ENCODE measurements at regions not wholly inside any gene's neighbourhood (a gene's known extent, or its start where the extent isn't known, plus 50 kb on each side); places are given as distances from the start of the nearest gene placed in this dataset.

GRCh38 chr12:107468182-107468581, 217.4 kb upstream of the PWP1 start:
- no peaks in the 10 kb centered on the region for H3F3A ChIP-seq (ENCODE audit: insufficient read depth)
- no peaks in the 10 kb centered on the region for H3K4me1 ChIP-seq (ENCODE audit: insufficient read depth)
- H3K36me3 ChIP-seq (ENCODE audit: low read depth): no peaks in the 10 kb centered on the region
- no peak overlapping the region for H3K9ac ChIP-seq
- H3K27ac ChIP-seq: no peak overlapping the region
- no peak overlapping the region for H3K4me3 ChIP-seq
- no peak overlapping the region for H3K4me2 ChIP-seq (ENCODE audit: unreplicated experiment)
- 68 to 75% methylated on average over 4 of the region's 4 CpGs for WGBS, 2 experiments (ENCODE audit: low coverage in 1 of 2, low lambda C conversion rate in 2 of 2, missing lambda C conversion rate in 2 of 2)
- H3K9me2 ChIP-seq (ENCODE audit: insufficient read depth): no peaks in the 10 kb centered on the region
- in situ Hi-C loops (cut with MboI): no loop called here
- no peak overlapping the region for H2AFZ ChIP-seq
- no peaks in the 10 kb centered on the region for H3K27me3 ChIP-seq (replicated peaks; ENCODE audit: insufficient read depth)
- no peaks in the 10 kb centered on the region for H3K79me2 ChIP-seq (ENCODE audit: insufficient read depth)
- no peak for DNase-seq
- no peaks in the 10 kb centered on the region for H4K20me1 ChIP-seq (ENCODE audit: insufficient read depth)
- no peaks in the 10 kb centered on the region for H3K9me3 ChIP-seq (ENCODE audit: low read depth)
- no peak for TF ChIP-seq EZH2 (IDR thresholded peaks at IDR 0.05; ENCODE audit: insufficient read depth, poor library complexity, severe bottlenecking)
- TF ChIP-seq EZH2phosphoT487 (IDR thresholded peaks at IDR 0.05; ENCODE audit: insufficient read depth, low read depth): no peak

GRCh38 chr12:107469011-107469410, 216.6 kb upstream of the PWP1 start:
- H4K20me1 ChIP-seq (ENCODE audit: insufficient read depth): no peaks in the 10 kb centered on the region
- no peaks in the 10 kb centered on the region for H3K79me2 ChIP-seq (ENCODE audit: insufficient read depth)
- in situ Hi-C loops (cut with MboI): no loop called here
- no peak for DNase-seq
- H3K9me2 ChIP-seq (ENCODE audit: insufficient read depth): no peaks in the 10 kb centered on the region
- no peaks in the 10 kb centered on the region for H3K27me3 ChIP-seq (replicated peaks; ENCODE audit: insufficient read depth)
- H3K27ac ChIP-seq: no peak overlapping the region
- no peak for TF ChIP-seq EZH2 (IDR thresholded peaks at IDR 0.05; ENCODE audit: insufficient read depth, poor library complexity, severe bottlenecking)
- no peak for TF ChIP-seq EZH2phosphoT487 (IDR thresholded peaks at IDR 0.05; ENCODE audit: insufficient read depth, low read depth)
- H3F3A ChIP-seq (ENCODE audit: insufficient read depth): no peaks in the 10 kb centered on the region
- 73 to 77% methylated on average over 4 of the region's 4 CpGs for WGBS, 2 experiments (ENCODE audit: low coverage in 1 of 2, low lambda C conversion rate in 2 of 2, missing lambda C conversion rate in 2 of 2)
- H3K9ac ChIP-seq: no peak overlapping the region
- H3K4me3 ChIP-seq: no peak overlapping the region
- no peaks in the 10 kb centered on the region for H3K9me3 ChIP-seq (ENCODE audit: low read depth)
- no peak overlapping the region for H3K4me2 ChIP-seq (ENCODE audit: unreplicated experiment)
- no peaks in the 10 kb centered on the region for H3K36me3 ChIP-seq (ENCODE audit: low read depth)
- H3K4me1 ChIP-seq (ENCODE audit: insufficient read depth): no peaks in the 10 kb centered on the region
- no peak overlapping the region for H2AFZ ChIP-seq

- Histone ChIP-seq H3K9me2 (ENCODE audit: insufficient read depth) (no peaks in the 10 kb centered on the region), H3K4me3 (no peak overlapping the region), H3K36me3 (ENCODE audit: low read depth) (no peaks in the 10 kb centered on the region), H3K9ac (no peak overlapping the region), H3K4me2 (ENCODE audit: unreplicated experiment) (no peak overlapping the region), H3F3A (ENCODE audit: insufficient read depth) (no peaks in the 10 kb centered on the region), H2AFZ (no peak overlapping the region), H4K20me1 (ENCODE audit: insufficient read depth) (no peaks in the 10 kb centered on the region), H3K4me1 (ENCODE audit: insufficient read depth) (no peaks in the 10 kb centered on the region), H3K79me2 (ENCODE audit: insufficient read depth) (no peaks in the 10 kb centered on the region), H3K9me3 (ENCODE audit: low read depth) (no peaks in the 10 kb centered on the region), H3K27me3 (replicated peaks; ENCODE audit: insufficient read depth) (no peaks in the 10 kb centered on the region), H3K27ac (no peak overlapping the region)
- TF ChIP-seq EZH2phosphoT487 (IDR thresholded peaks at IDR 0.05; ENCODE audit: insufficient read depth, low read depth) (no peak), EZH2 (IDR thresholded peaks at IDR 0.05; ENCODE audit: insufficient read depth, poor library complexity, severe bottlenecking) (no peak)
- 64 to 67% methylated on average over 8 of the region's 8 CpGs for WGBS, 2 experiments (ENCODE audit: low coverage in 1 of 2, low lambda C conversion rate in 2 of 2, missing lambda C conversion rate in 2 of 2)
- DNase-seq: no peak
- in situ Hi-C loops (cut with MboI): no loop called here
Observed at GRCh38 chr12:107470645-107471044, 215.0 kb upstream of the PWP1 start.

- Histone ChIP-seq H3K36me3 (ENCODE audit: low read depth) (no peaks in the 10 kb centered on the region), H2AFZ (no peak overlapping the region), H3K4me3 (no peak overlapping the region), H3K4me1 (ENCODE audit: insufficient read depth) (no peaks in the 10 kb centered on the region), H3K9ac (no peak overlapping the region), H3K27me3 (replicated peaks; ENCODE audit: insufficient read depth) (no peaks in the 10 kb centered on the region), H4K20me1 (ENCODE audit: insufficient read depth) (no peaks in the 10 kb centered on the region), H3K9me2 (ENCODE audit: insufficient read depth) (no peaks in the 10 kb centered on the region), H3K9me3 (ENCODE audit: low read depth) (no peaks in the 10 kb centered on the region), H3F3A (ENCODE audit: insufficient read depth) (no peaks in the 10 kb centered on the region), H3K79me2 (ENCODE audit: insufficient read depth) (no peaks in the 10 kb centered on the region), H3K27ac (no peak overlapping the region), H3K4me2 (ENCODE audit: unreplicated experiment) (no peak overlapping the region)
- no peak for DNase-seq
- no peak for TF ChIP-seq EZH2 (IDR thresholded peaks at IDR 0.05; ENCODE audit: insufficient read depth, poor library complexity, severe bottlenecking)
- TF ChIP-seq EZH2phosphoT487 (IDR thresholded peaks at IDR 0.05; ENCODE audit: insufficient read depth, low read depth): no peak
- in situ Hi-C loops (cut with MboI): no loop called here
- WGBS, 2 experiments (ENCODE audit: low coverage in 1 of 2, low lambda C conversion rate in 2 of 2, missing lambda C conversion rate in 2 of 2): 93% methylated on average over 6 of the region's 6 CpGs
Observed at GRCh38 chr12:107472308-107472707, 213.3 kb upstream of the PWP1 start.

GRCh38 chr12:107474099-107474498, 211.5 kb upstream of the PWP1 start:
- H3K9me3 ChIP-seq (ENCODE audit: low read depth): no peaks in the 10 kb centered on the region
- no peak for DNase-seq
- no peaks in the 10 kb centered on the region for H3K4me1 ChIP-seq (ENCODE audit: insufficient read depth)
- H3F3A ChIP-seq (ENCODE audit: insufficient read depth): no peaks in the 10 kb centered on the region
- H3K9ac ChIP-seq: no peak overlapping the region
- H3K79me2 ChIP-seq (ENCODE audit: insufficient read depth): no peaks in the 10 kb centered on the region
- WGBS, 2 experiments (ENCODE audit: low coverage in 1 of 2, low lambda C conversion rate in 2 of 2, missing lambda C conversion rate in 2 of 2): 23 to 29% methylated on average over 9 of the region's 9 CpGs
- no peaks in the 10 kb centered on the region for H3K27me3 ChIP-seq (replicated peaks; ENCODE audit: insufficient read depth)
- in situ Hi-C loops (cut with MboI): no loop called here
- H3K27ac ChIP-seq: no peak overlapping the region
- no peaks in the 10 kb centered on the region for H3K36me3 ChIP-seq (ENCODE audit: low read depth)
- TF ChIP-seq EZH2phosphoT487 (IDR thresholded peaks at IDR 0.05; ENCODE audit: insufficient read depth, low read depth): no peak
- TF ChIP-seq EZH2 (IDR thresholded peaks at IDR 0.05; ENCODE audit: insufficient read depth, poor library complexity, severe bottlenecking): no peak
- H4K20me1 ChIP-seq (ENCODE audit: insufficient read depth): no peaks in the 10 kb centered on the region
- H3K9me2 ChIP-seq (ENCODE audit: insufficient read depth): no peaks in the 10 kb centered on the region
- H3K4me2 ChIP-seq (ENCODE audit: unreplicated experiment): no peak overlapping the region
- no peak overlapping the region for H2AFZ ChIP-seq
- no peak overlapping the region for H3K4me3 ChIP-seq

All from GM23248 (cell line).